ENCODE measurements at regions not wholly inside any gene's neighbourhood (a gene's known extent, or its start where the extent isn't known, plus 50 kb on each side); places are given as distances from the start of the nearest gene placed in this dataset.

- Histone ChIP-seq H3K36me3 (ENCODE audit: insufficient read depth, low read length) (peaks cover 20% of the 10 kb centered on the region), H3K4me2 (ENCODE audit: low read length) (no peak overlapping the region), H3K4me3 (ENCODE audit: low read length) (no peak overlapping the region), H3K9ac (ENCODE audit: low read depth, low read length) (peak overlapping the region; percentile 87), H3K4me1 (ENCODE audit: control insufficient read depth, insufficient read depth, low read length) (peaks cover 62% of the 10 kb centered on the region), H3K27me3 (ENCODE audit: control insufficient read depth, insufficient read depth, low read length) (no peaks in the 10 kb centered on the region), H3K9me3 (replicated peaks; ENCODE audit: low read length) (no peaks in the 10 kb centered on the region)
Observed at GRCh38 chr17:77326636-77327035, 185.9 kb downstream of the SEC14L1 start.

- Histone ChIP-seq H3K9me3 (replicated peaks; ENCODE audit: low read length) (no peaks in the 10 kb centered on the region), H3K4me1 (ENCODE audit: control insufficient read depth, insufficient read depth, low read length) (peaks cover 62% of the 10 kb centered on the region), H3K9ac (ENCODE audit: low read depth, low read length) (peak overlapping the region; percentile 20), H3K4me2 (ENCODE audit: low read length) (no peak overlapping the region), H3K36me3 (ENCODE audit: insufficient read depth, low read length) (peaks cover 14% of the 10 kb centered on the region), H3K4me3 (ENCODE audit: low read length) (no peak overlapping the region), H3K27me3 (ENCODE audit: control insufficient read depth, insufficient read depth, low read length) (no peaks in the 10 kb centered on the region)
Observed at GRCh38 chr17:77327181-77327565, 186.4 kb downstream of the SEC14L1 start.

GRCh38 chr17:77327566-77328464 lies 187.0 kb downstream of the SEC14L1 start:
- H3K4me2 ChIP-seq (ENCODE audit: low read length) = no peak overlapping the region
- H3K9ac ChIP-seq (ENCODE audit: low read depth, low read length) = peak overlapping the region; percentile 20
- H3K9me3 ChIP-seq (replicated peaks; ENCODE audit: low read length) = peaks cover 5% of the 10 kb centered on the region
- no peaks in the 10 kb centered on the region for H3K27me3 ChIP-seq (ENCODE audit: control insufficient read depth, insufficient read depth, low read length)
- no peak overlapping the region for H3K4me3 ChIP-seq (ENCODE audit: low read length)
- H3K36me3 ChIP-seq (ENCODE audit: insufficient read depth, low read length) = peaks cover 15% of the 10 kb centered on the region
- H3K4me1 ChIP-seq (ENCODE audit: control insufficient read depth, insufficient read depth, low read length) = peaks cover 62% of the 10 kb centered on the region

GRCh38 chr17:77328823-77329740 lies 188.3 kb downstream of the SEC14L1 start:
- Histone ChIP-seq H3K4me1 (ENCODE audit: control insufficient read depth, insufficient read depth, low read length) (peaks cover 62% of the 10 kb centered on the region), H3K9ac (ENCODE audit: low read depth, low read length) (no peak overlapping the region), H3K4me2 (ENCODE audit: low read length) (no peak overlapping the region)

GRCh38 chr17:77329741-77330531 lies 189.2 kb downstream of the SEC14L1 start:
- Histone ChIP-seq H3K4me1 (ENCODE audit: control insufficient read depth, insufficient read depth, low read length) (peaks cover 58% of the 10 kb centered on the region), H3K27me3 (ENCODE audit: control insufficient read depth, insufficient read depth, low read length) (no peaks in the 10 kb centered on the region), H3K4me3 (ENCODE audit: low read length) (no peak overlapping the region), H3K36me3 (ENCODE audit: insufficient read depth, low read length) (peaks cover 15% of the 10 kb centered on the region), H3K4me2 (ENCODE audit: low read length) (no peak overlapping the region), H3K9ac (ENCODE audit: low read depth, low read length) (no peak overlapping the region), H3K9me3 (replicated peaks; ENCODE audit: low read length) (peaks cover 5% of the 10 kb centered on the region)

More at GRCh38 chr17:77328823-77329740, 188.3 kb downstream of the SEC14L1 start:
- no peaks in the 10 kb centered on the region for H3K27me3 ChIP-seq (ENCODE audit: control insufficient read depth, insufficient read depth, low read length)
- H3K9me3 ChIP-seq (replicated peaks; ENCODE audit: low read length) = peaks cover 5% of the 10 kb centered on the region
- no peak overlapping the region for H3K4me3 ChIP-seq (ENCODE audit: low read length)
- H3K36me3 ChIP-seq (ENCODE audit: insufficient read depth, low read length) = peaks cover 15% of the 10 kb centered on the region

- Histone ChIP-seq H3K4me2 (ENCODE audit: low read length) (no peak overlapping the region), H3K36me3 (ENCODE audit: insufficient read depth, low read length) (peaks cover 15% of the 10 kb centered on the region), H3K4me1 (ENCODE audit: control insufficient read depth, insufficient read depth, low read length) (peaks cover 52% of the 10 kb centered on the region), H3K27me3 (ENCODE audit: control insufficient read depth, insufficient read depth, low read length) (no peaks in the 10 kb centered on the region), H3K4me3 (ENCODE audit: low read length) (no peak overlapping the region), H3K9ac (ENCODE audit: low read depth, low read length) (no peak overlapping the region), H3K9me3 (replicated peaks; ENCODE audit: low read length) (peaks cover 5% of the 10 kb centered on the region)
Observed at GRCh38 chr17:77330602-77331081, 189.9 kb downstream of the SEC14L1 start.

- H3K4me1 ChIP-seq (ENCODE audit: control insufficient read depth, insufficient read depth, low read length) = peaks cover 45% of the 10 kb centered on the region
- H3K4me2 ChIP-seq (ENCODE audit: low read length) = peak overlapping the region; percentile 73
- H3K36me3 ChIP-seq (ENCODE audit: insufficient read depth, low read length) = peaks cover 11% of the 10 kb centered on the region
- peak overlapping the region; percentile 33 for H3K4me3 ChIP-seq (ENCODE audit: low read length)
- peaks cover 5% of the 10 kb centered on the region for H3K9me3 ChIP-seq (replicated peaks; ENCODE audit: low read length)
- no peaks in the 10 kb centered on the region for H3K27me3 ChIP-seq (ENCODE audit: control insufficient read depth, insufficient read depth, low read length)
- H3K9ac ChIP-seq (ENCODE audit: low read depth, low read length) = peak overlapping the region; percentile 45
Observed at GRCh38 chr17:77331301-77331864, 190.6 kb downstream of the SEC14L1 start.

- Histone ChIP-seq H3K27me3 (ENCODE audit: control insufficient read depth, insufficient read depth, low read length) (no peaks in the 10 kb centered on the region), H3K9ac (ENCODE audit: low read depth, low read length) (peak overlapping the region; percentile 45), H3K4me1 (ENCODE audit: control insufficient read depth, insufficient read depth, low read length) (peaks cover 38% of the 10 kb centered on the region), H3K36me3 (ENCODE audit: insufficient read depth, low read length) (peaks cover 4% of the 10 kb centered on the region), H3K4me3 (ENCODE audit: low read length) (no peak overlapping the region), H3K9me3 (replicated peaks; ENCODE audit: low read length) (peaks cover 5% of the 10 kb centered on the region), H3K4me2 (ENCODE audit: low read length) (no peak overlapping the region)
Observed at GRCh38 chr17:77332034-77332971, 191.5 kb downstream of the SEC14L1 start.

- Histone ChIP-seq H3K4me3 (ENCODE audit: low read length) (no peak overlapping the region), H3K4me2 (ENCODE audit: low read length) (peak overlapping the region; percentile 62), H3K4me1 (ENCODE audit: control insufficient read depth, insufficient read depth, low read length) (peaks cover 30% of the 10 kb centered on the region), H3K9me3 (replicated peaks; ENCODE audit: low read length) (peaks cover 5% of the 10 kb centered on the region), H3K9ac (ENCODE audit: low read depth, low read length) (peak overlapping the region; percentile 60), H3K27me3 (ENCODE audit: control insufficient read depth, insufficient read depth, low read length) (no peaks in the 10 kb centered on the region), H3K36me3 (ENCODE audit: insufficient read depth, low read length) (peaks cover 6% of the 10 kb centered on the region)
Observed at GRCh38 chr17:77332981-77333685, 192.4 kb downstream of the SEC14L1 start.
